Jurkat, Clone E6-1 (cell line): ENCODE measurements at regions not wholly inside any gene's neighbourhood (a gene's known extent, or its start where the extent isn't known, plus 50 kb on each side); places are given as distances from the start of the nearest gene placed in this dataset.

Experiments used
- DNase-seq: peaks from one replicate; pipeline ENCODE4 v3.0.0-alpha.2; 2011; ENCODE audit warnings: low read depth, low spot score
- H3K4me3 ChIP-seq: 2 replicates; pipeline ENCODE4 v1.5.1; 2011; ENCODE audit warnings: mild to moderate bottlenecking, low read length, control low read depth, moderate library complexity

DNA sequence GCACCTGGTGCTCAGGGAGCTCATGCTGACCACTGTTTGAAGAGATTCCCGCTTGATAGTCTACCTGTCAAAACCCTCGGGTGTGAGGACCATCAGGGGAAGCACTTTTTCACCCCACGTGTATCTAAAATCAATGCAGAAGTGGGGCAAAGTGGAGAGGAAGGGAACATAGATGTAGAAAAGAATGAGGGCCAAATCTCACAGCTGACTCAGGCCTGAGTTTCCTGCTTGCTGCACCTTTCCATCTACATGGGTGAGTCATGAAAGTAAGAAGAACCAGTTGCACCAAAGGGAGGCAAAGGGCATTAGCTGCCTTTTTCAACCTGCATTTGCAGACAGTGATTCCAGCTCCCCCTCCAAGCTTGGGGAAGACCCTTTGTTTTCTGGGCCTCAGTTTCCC lies 100.2 kb upstream of the MYCN start:
- DNase-seq = no peak
- no peak overlapping the region for H3K4me3 ChIP-seq

DNA sequence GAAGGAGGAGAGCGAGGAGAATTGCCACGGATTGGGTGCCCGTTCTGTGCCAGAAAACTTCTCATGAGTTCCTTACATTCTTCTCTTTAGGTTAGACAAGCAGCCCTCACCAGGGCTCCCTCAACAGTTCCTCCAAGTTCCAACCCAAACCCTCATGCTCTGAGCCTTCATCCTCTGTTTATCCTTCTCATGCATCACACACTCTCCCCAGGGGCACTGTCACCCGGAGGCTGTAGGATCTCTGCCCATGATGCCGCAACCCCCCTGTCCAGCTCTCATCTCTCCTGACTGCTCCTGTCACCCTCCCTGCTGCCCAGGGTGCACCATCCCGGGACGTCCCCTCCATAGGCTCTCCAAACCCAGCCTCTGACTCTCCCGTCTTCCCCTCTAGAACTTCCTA lies 99.4 kb upstream of the MYCN start:
- H3K4me3 ChIP-seq = no peak overlapping the region
- DNase-seq = no peak

DNA sequence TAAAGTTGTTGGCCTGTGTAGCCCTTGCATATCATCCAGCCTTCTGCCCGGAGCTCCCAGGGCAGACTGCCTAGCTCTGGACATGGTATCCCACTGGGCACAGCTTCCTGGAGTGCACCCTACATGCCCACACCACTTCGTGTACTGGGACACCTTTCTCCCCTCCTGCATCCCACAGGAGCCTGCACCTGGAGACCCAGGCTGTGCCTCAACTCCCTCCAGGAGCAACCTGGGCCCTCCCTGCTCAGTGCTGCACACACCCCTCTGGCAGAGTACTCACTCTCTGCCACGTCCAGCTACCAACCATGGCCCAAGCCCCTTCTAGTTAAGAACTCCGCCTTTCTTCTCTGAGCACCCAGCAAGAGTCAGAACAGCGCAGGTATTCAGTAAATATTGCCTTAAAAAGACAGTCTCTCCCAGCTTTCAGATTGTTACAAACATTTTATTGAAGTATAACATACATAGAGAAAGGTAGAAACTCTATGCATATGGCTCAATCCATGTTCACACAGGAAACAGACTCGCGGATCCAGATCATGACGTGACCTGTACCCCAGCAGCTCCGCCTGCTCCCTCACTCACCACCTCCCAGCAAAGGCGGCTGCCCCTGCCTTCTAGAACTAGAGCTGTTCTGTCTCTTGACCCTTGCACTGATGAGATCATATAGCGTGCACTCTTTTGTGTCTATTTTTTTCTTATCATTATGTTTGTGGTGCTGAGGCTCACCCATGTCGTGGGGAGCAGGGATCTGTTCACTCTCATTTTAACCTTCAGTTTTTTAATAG lies 98.4 kb upstream of the MYCN start:
- no peak overlapping the region for H3K4me3 ChIP-seq
- no peak for DNase-seq

DNA sequence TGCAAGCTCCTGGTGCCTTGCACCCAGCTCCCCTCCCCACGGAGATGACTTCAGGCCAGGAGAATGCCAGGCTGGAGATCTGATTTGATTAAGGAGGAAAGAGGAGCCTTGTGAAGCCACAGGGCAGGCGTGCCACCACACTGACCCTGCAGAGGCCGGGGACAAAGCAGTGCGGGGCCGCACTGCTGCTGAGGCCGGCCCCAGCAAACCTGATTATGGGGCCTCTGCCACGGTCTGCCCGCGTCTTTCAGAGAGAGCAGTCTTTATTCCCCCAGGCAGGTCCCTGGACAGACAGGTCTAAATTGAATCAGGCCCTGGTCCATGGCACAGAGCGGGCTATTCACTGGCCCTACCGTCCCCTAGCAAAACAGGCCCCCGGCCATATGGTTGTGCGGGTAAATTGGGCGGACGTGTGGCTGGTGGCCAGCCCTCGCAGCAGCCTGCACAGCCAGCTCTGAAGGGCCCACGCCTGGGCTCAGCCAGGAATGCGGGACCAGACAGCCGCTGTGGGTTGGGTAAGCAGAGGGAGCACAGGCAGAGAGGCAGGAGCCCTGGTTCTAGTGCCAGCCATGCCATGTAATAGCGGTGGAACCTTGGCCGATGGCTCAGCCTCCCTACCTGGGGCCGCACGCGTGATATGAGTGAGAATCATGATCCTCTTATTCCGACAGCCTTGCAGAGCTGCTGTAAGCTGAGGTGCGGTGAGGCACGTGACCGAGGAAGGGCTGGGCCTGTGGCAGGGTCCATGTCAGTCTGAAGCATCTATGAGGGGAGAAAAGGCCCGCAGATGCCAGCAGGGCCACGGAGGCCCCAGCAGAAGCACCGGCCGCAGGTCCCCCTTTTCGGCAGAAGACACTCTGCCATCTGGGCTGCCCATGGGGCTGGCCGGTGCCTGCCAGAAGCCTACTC lies 97.3 kb upstream of the MYCN start:
- no peak for DNase-seq
- no peak overlapping the region for H3K4me3 ChIP-seq

DNA sequence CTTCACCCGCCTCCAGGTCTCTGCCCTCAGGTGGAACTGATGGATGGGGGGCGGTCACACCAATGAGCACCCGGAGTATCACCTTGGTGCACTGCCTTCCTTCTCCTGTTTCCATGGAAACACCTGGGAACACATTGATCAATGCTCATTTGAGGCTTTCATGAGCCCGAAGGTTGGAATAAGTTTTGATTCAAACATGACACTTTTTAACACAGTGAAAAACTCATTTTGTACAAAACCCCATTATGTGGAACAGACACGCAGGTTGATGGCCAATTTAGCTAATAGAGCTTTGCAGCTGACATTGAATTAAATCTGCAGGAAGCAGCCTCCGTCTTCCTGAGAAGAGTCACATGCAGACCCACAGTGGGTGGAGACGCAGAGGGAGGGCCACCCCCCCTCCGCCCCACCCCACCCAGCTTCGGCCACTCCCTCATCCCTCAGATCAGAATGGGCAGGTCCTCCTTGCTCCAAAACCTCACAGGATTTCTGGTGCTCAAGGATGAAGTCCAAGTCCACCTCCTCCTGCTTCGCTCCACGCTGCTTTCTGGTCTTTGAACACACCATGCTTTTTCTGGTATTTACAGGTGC lies 96.0 kb upstream of the MYCN start:
- DNase-seq = no peak
- H3K4me3 ChIP-seq = no peak overlapping the region

DNA sequence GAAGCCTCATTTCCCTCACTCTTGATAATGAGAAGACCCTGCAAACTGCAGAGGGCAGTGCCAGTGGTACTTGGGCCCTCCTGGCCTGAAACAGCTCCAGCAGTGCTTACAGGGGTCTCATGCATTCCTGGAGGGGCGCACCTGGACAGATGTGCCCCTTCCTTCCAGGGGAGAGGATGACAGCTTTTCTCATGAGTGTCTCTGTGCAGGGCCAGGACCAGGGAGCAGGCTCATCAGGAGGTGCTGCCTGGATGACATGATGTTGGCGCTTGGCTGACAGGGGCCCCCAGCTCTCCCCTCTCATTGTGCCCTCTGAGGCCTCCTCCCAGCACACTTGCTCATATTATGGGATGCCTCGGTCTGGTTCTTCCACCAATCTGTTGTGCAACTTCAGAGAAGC lies 95.1 kb upstream of the MYCN start:
- DNase-seq = no peak
- H3K4me3 ChIP-seq = no peak overlapping the region

DNA sequence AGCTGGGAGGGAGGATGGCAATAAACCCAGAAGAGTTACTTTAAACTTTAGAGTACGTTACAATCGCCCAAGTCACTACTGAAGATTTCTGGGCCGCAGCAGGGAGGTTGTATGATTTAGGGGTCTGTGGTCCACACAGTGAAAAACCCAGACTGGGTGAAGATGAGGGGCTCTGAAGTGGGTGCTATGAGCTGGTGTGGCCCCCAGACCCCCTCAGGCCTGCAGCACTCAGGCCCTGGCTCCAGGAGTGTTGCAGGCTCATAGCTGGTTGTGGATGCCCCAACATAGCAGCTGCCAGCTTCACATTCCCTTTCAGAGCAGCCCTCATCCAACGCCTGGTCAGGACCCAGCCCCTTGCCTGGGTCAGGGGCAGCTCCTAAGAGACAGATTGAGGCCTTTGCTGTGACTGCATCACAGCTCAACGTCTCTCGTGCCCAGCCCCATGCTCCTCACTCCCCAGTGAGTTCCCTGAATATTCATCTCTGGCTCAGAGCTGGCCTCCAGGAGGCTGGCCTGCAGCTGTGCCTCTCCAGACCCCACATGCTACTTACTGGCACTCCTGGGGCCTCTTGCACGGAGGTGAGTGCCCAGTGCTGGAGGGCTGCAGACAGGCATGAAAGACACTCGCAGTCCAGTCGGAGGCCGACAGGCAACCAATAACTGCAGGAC lies 94.5 kb upstream of the MYCN start:
- no peak overlapping the region for H3K4me3 ChIP-seq
- no peak for DNase-seq

DNA sequence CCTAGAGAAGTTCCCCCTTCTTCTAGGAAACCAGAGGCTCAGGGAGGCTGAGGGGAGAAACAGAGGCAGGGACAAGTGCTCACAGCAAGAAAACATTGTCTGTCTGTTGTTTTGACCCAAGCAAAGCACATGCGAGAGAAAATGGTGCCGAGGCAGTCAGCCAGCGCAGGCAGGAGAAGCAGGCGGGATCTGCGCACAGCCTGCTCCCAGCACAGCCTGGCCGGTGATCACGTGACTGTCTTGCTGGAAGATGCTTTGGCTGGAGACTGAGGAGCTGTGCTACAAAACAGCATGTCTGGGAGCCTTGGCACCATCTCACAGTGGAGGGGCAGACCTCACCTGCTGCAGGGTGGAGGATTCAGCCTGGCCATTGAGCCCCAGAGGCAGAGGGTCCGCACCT lies 93.7 kb upstream of the MYCN start:
- DNase-seq = no peak
- no peak overlapping the region for H3K4me3 ChIP-seq

DNA sequence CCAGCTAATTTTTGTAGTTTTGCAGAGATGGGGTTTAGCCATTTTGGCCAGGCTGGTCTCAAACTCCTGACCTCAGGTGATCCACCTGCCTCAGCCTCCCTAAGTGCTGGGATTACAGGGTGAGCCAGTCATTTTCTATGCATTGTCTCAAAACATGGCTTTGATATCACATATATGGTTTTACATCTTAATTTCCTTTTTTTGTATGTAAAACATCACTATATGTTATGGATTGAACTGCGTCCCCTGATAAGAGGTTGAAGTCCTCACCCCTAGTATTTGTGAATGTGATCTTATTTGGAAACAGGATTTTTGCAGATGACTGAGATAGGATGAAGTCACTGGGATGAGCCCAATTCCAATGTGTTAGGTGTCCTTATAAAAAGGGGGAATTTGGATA lies 89.8 kb upstream of the MYCN start:
- H3K4me3 ChIP-seq = no peak overlapping the region
- DNase-seq = no peak

DNA sequence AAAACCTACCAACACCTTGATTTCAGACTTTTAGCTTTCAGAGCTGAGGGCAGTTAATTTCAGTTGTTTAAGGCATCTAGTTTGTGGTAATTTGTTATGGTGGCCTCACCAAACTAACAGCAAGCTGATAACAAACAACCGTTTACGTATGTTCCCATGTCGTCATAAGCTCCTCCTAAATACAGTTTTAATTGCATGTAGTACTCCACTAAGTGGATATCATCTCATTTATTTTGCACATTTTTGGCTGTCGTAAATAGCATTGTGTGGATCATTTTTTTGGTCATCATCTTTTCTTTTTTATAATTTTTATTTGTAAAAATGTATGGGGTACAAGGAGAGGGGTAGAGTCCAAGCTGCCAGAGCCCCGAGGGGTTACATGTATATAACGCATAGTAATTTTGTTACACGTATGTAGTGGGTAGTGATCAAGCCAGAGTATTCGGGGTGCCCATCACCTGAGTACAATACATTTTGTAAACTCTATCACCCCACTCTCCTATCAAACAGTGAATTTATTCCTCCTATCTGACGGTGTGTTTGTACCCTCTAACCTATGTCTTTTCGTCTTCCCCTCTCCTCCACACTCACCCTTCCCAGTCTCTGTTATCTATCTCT lies 89.2 kb upstream of the MYCN start:
- no peak for DNase-seq
- no peak overlapping the region for H3K4me3 ChIP-seq

DNA sequence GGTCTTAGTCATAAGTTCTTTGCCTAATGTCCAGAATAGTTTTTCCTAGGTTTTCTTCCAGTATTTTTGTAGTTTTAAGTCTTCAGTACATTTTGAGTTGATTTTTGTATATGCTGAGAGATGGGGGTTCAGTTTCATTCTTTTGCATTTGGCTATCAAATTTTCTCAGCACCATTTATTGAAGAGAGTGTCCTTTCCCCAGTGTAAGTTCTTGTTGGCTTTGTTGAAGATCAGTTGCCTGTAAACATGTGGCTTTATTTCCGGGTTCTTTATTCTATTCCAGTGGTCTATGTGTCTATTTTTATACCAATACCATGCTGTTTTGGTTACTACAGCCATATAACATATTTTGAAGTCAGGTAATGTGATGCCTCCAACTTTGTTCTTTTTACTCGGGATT lies 87.5 kb upstream of the MYCN start:
- no peak for DNase-seq
- H3K4me3 ChIP-seq = no peak overlapping the region

DNA sequence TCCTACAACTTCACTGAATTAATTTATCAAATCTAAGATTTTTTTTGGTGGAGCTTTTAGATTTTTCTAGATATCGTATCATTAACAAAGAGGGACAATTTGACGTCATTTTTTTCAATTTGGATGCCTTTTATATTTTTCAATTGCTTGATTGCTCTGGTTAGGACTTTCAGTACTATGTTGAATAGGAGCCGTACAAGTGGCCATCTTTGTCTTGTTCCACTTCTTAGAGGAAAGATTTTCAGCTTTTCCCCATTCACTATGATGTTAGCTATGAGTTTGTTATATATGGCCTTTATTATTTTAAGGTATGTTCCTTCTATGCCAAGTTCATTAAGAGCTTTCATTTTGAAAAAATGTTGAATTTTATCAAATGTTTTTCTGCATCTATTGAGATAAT lies 86.4 kb upstream of the MYCN start:
- no peak overlapping the region for H3K4me3 ChIP-seq
- DNase-seq = no peak

DNA sequence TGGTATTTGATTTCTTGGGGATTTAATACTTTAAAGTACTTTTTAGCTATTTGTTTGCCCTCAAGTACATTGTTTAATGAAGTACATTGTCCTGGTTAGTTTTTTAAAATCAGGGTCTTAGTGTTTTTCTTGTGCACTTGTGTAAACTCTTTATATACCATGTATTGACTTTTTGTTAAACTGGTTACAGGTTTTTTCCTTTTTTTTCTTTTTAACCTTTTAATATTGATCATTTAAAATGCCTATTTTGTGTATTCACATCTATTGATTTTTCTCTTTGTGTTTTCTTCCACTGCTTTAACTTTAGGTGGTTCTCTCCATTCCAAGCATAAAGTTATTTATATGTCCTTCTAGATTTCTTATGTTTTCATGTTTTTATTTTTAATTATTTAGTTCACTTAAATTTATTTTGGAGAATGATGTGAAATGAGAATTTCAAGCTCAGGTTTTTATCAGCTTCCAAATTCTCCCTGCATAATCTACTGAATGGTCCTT lies 84.5 kb upstream of the MYCN start:
- no peak for DNase-seq
- no peak overlapping the region for H3K4me3 ChIP-seq

DNA sequence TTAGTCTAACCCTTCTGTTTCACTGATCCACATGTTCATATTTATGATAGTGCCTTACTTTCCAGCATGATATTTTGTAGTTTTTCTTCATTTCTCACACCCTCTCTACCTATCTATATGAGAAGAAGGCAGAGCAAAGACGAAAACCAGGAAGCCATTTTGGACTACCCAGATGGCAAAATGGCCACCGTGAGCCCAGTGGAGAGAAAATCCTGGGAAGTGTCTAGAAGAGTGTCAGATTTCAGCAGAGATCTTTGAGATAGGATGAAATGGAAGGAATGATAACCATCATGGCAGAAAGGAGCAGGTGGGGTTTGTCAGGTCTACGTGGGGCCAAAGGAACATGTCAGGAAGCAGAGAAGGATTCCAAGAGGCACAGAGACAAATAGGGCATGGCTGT lies 84.0 kb upstream of the MYCN start:
- H3K4me3 ChIP-seq = no peak overlapping the region
- DNase-seq = no peak

DNA sequence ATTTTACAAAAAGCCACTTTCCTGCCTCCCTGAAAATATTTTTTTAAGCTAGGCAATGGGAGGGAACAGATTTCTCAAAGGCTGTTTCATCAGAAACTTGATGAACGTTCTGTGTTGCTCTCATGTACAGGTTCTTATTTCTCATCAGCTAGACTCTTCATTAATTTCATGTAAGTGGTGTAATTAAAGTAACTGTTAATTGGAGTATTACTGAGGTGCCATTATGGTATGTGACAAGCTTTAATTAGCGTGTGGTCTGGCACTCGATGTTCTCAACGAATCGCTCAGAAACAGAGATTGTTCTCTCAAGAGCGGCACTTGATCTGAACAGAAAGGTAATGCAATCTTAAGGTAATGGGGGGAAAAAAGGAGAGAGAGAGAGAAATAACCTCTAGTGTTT lies 81.9 kb upstream of the MYCN start:
- DNase-seq = no peak
- H3K4me3 ChIP-seq = no peak overlapping the region

DNA sequence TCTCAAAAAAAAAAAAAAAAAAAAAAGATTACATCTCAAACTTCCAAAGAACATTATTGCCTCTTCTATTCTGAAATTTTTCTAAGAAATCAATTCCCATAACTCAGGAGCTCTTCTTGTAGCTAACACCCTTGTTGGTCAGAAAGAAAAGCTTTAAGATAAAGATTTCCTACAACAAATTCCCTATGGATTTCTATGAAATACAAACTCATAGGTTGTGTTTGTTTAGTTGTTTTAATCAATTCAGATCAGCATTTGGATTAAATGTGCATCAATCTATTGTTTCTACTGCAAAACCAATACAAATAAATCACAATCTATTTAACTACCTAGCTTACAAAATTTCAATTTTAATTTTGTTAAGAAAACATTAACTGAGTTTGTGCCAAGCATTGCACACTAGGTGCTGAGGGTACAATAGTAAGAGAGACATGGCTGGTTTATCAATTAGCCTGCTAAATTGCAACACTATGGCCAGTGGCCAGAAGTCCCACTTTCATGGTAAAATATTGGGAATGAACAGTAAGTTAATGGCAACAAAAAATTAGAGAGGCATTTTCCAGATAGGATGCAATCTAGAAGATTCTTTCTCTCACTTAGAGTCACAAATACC lies 80.2 kb upstream of the MYCN start:
- no peak for DNase-seq
- H3K4me3 ChIP-seq = no peak overlapping the region

DNA sequence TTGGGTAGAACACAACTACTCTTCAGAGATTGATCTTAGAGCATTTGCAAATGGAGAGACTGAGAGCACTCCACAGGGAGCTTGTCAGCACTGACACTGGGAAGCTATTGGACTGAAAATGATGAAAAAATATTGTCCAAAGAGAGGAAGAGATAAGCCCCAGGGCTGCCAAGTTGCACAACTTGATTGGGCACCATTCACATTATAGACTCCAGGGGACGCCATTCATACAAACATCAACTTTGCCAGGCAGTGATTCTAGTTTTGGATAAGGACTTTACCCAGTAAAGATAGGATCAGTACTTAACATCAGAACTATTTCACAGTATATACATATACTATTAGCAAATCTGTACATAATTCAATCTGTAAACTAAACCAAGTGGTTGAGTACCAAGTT lies 79.6 kb upstream of the MYCN start:
- DNase-seq = no peak
- H3K4me3 ChIP-seq = no peak overlapping the region

DNA sequence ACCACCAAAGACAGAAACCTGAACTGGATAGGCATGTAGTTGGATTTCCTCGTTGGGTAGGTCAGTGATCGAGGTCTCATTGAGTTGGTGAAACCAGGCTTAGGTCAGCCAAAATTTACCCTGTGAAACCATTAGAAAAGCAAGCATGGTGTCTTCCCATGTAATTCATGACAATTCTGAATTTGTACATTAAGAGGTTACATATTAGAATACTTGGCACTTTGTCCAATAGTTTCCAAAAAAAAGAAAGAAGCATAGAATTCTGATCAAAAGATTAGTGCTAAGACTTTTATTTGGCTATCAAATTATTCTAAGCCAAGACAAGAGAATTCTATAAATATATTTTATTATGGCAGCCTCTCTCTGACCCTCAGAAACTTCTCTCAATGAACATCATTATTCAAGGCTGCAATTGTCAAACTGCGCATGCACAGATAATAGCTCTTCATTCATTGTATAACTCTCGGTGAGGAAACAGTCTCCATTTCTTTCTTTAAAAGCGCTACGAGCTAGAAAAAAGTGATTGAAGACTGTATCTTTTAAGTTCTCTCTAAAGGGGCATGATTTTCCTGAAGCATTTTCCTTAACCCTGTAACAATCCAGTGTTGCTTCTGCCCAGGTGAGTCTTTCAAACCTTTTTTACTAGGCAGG lies 79.1 kb upstream of the MYCN start:
- no peak for DNase-seq
- H3K4me3 ChIP-seq = no peak overlapping the region
